ENCODE measurements at regions not wholly inside any gene's neighbourhood (a gene's known extent, or its start where the extent isn't known, plus 50 kb on each side); places are given as distances from the start of the nearest gene placed in this dataset.

DNA sequence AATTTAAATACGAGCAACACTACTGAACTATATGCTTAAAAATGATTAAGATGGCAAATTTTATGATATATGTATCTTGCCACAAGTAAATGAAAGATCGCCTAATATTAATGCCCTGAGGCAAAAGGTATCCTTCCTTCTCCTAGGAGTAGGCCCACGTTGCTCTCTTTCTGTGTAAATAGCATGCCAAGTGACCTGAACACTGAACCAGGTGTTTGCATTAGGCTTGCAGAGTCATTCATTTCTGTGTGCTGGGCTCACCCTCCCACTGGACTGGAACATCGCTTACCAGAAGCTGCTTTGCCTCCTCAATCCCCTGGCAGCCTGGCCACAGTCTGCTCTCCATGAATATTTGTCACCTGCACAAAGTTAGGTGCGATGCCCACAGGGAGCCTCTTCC is 83.3 kb upstream of the TNFSF11 start:
- no peak for TF ChIP-seq ZNF8 (CRISPR knock-in tag; IDR thresholded peaks at IDR 0.05)
- TF ChIP-seq, protein P1, sequence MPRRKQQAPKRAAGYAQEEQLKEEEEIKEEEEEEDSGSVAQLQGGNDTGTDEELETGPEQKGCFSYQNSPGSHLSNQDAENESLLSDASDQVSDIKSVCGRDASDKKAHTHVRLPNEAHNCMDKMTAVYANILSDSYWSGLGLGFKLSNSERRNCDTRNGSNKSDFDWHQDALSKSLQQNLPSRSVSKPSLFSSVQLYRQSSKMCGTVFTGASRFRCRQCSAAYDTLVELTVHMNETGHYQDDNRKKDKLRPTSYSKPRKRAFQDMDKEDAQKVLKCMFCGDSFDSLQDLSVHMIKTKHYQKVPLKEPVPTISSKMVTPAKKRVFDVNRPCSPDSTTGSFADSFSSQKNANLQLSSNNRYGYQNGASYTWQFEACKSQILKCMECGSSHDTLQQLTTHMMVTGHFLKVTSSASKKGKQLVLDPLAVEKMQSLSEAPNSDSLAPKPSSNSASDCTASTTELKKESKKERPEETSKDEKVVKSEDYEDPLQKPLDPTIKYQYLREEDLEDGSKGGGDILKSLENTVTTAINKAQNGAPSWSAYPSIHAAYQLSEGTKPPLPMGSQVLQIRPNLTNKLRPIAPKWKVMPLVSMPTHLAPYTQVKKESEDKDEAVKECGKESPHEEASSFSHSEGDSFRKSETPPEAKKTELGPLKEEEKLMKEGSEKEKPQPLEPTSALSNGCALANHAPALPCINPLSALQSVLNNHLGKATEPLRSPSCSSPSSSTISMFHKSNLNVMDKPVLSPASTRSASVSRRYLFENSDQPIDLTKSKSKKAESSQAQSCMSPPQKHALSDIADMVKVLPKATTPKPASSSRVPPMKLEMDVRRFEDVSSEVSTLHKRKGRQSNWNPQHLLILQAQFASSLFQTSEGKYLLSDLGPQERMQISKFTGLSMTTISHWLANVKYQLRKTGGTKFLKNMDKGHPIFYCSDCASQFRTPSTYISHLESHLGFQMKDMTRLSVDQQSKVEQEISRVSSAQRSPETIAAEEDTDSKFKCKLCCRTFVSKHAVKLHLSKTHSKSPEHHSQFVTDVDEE (CRISPR knock-in tag; IDR thresholded peaks at IDR 0.05), result no peak
- no peak for ATAC-seq

DNA sequence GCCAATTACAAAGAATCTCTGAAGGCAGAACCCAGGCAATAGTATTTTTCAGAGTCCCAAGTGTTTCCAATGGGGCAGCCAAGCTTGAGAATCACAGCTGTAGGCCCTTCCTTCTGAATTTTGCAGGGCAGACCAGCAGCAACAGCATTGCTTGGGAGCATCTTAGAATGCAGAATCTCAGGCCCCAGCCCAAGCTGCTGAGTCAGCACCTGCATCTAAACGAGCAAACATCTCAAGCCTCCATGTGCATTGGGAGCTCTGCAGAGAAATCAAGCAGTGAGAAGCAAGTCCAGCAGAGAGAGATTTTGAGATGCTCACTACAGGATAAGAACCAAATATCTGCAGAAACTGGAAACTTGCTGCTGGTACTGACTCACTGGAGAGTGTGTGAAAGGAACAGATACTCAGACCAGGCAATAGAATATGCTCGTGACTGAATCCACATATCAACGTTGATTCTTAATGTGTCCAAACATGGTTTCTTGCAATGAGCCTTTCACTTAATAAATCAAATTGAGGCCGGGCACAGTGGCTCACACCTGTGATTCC is 81.5 kb upstream of the TNFSF11 start:
- ATAC-seq, result no peak
- no peak for TF ChIP-seq ZFP3 (CRISPR knock-in tag; IDR thresholded peaks at IDR 0.05)
- no peak for TF ChIP-seq TOX (CRISPR knock-in tag; IDR thresholded peaks at IDR 0.05; ENCODE audit: borderline replicate concordance)
- no peak for TF ChIP-seq ZNF565 (CRISPR knock-in tag; conservative IDR thresholded peaks at IDR 0.05; ENCODE audit: low read depth)
- TF ChIP-seq, protein P2, sequence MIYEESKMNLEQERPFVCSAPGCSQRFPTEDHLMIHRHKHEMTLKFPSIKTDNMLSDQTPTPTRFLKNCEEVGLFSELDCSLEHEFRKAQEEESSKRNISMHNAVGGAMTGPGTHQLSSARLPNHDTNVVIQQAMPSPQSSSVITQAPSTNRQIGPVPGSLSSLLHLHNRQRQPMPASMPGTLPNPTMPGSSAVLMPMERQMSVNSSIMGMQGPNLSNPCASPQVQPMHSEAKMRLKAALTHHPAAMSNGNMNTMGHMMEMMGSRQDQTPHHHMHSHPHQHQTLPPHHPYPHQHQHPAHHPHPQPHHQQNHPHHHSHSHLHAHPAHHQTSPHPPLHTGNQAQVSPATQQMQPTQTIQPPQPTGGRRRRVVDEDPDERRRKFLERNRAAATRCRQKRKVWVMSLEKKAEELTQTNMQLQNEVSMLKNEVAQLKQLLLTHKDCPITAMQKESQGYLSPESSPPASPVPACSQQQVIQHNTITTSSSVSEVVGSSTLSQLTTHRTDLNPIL (CRISPR knock-in tag; IDR thresholded peaks at IDR 0.05; ENCODE audit: low read depth), result no peak
- no peak for TF ChIP-seq GLIS3 (CRISPR knock-in tag; IDR thresholded peaks at IDR 0.05)
- TF ChIP-seq ZFP30 (CRISPR knock-in tag; IDR thresholded peaks at IDR 0.05), result no peak
- TF ChIP-seq, protein P1 (CRISPR knock-in tag; IDR thresholded peaks at IDR 0.05), result no peak
- no peak for TF ChIP-seq RARB (CRISPR knock-in tag; IDR thresholded peaks at IDR 0.05)
- TF ChIP-seq, protein P3, sequence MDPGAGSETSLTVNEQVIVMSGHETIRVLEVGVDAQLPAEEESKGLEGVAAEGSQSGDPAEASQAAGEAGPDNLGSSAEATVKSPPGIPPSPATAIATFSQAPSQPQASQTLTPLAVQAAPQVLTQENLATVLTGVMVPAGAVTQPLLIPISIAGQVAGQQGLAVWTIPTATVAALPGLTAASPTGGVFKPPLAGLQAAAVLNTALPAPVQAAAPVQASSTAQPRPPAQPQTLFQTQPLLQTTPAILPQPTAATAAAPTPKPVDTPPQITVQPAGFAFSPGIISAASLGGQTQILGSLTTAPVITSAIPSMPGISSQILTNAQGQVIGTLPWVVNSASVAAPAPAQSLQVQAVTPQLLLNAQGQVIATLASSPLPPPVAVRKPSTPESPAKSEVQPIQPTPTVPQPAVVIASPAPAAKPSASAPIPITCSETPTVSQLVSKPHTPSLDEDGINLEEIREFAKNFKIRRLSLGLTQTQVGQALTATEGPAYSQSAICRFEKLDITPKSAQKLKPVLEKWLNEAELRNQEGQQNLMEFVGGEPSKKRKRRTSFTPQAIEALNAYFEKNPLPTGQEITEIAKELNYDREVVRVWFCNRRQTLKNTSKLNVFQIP (CRISPR knock-in tag; IDR thresholded peaks at IDR 0.05; ENCODE audit: borderline replicate concordance, low read depth), result no peak
- TF ChIP-seq CSDC2 (CRISPR knock-in tag; IDR thresholded peaks at IDR 0.05), result no peak
- no peak for TF ChIP-seq ISL1 (CRISPR knock-in tag; IDR thresholded peaks at IDR 0.05)
- no peak for TF ChIP-seq BACH2 (CRISPR knock-in tag; IDR thresholded peaks at IDR 0.05; ENCODE audit: borderline replicate concordance)
- TF ChIP-seq, protein P4, sequence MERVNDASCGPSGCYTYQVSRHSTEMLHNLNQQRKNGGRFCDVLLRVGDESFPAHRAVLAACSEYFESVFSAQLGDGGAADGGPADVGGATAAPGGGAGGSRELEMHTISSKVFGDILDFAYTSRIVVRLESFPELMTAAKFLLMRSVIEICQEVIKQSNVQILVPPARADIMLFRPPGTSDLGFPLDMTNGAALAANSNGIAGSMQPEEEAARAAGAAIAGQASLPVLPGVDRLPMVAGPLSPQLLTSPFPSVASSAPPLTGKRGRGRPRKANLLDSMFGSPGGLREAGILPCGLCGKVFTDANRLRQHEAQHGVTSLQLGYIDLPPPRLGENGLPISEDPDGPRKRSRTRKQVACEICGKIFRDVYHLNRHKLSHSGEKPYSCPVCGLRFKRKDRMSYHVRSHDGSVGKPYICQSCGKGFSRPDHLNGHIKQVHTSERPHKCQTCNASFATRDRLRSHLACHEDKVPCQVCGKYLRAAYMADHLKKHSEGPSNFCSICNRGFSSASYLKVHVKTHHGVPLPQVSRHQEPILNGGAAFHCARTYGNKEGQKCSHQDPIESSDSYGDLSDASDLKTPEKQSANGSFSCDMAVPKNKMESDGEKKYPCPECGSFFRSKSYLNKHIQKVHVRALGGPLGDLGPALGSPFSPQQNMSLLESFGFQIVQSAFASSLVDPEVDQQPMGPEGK (CRISPR knock-in tag; IDR thresholded peaks at IDR 0.05; ENCODE audit: borderline replicate concordance), result no peak
- TF ChIP-seq TCF4 (CRISPR knock-in tag; IDR thresholded peaks at IDR 0.05; ENCODE audit: borderline replicate concordance), result no peak
- TF ChIP-seq PPARA (CRISPR knock-in tag; IDR thresholded peaks at IDR 0.05; ENCODE audit: borderline replicate concordance), result no peak
- TF ChIP-seq ZNF70 (CRISPR knock-in tag; IDR thresholded peaks at IDR 0.05), result no peak
- TF ChIP-seq ARNTL (CRISPR knock-in tag; IDR thresholded peaks at IDR 0.05; ENCODE audit: borderline replicate concordance, low read depth), result no peak
- TF ChIP-seq, protein P5, sequence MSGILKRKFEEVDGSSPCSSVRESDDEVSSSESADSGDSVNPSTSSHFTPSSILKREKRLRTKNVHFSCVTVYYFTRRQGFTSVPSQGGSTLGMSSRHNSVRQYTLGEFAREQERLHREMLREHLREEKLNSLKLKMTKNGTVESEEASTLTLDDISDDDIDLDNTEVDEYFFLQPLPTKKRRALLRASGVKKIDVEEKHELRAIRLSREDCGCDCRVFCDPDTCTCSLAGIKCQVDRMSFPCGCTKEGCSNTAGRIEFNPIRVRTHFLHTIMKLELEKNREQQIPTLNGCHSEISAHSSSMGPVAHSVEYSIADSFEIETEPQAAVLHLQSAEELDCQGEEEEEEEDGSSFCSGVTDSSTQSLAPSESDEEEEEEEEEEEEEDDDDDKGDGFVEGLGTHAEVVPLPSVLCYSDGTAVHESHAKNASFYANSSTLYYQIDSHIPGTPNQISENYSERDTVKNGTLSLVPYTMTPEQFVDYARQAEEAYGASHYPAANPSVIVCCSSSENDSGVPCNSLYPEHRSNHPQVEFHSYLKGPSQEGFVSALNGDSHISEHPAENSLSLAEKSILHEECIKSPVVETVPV (CRISPR knock-in tag; IDR thresholded peaks at IDR 0.05), result no peak

All from SK-N-SH treated with all-trans-retinoic acid at 6 μM for 48 hours (cell line).